ENCODE measurements at regions not wholly inside any gene's neighbourhood (a gene's known extent, or its start where the extent isn't known, plus 50 kb on each side); places are given as distances from the start of the nearest gene placed in this dataset.

- H2AFZ ChIP-seq (ENCODE audit: low read depth, low read length) = no peak overlapping the region
- H4K20me1 ChIP-seq (ENCODE audit: insufficient read depth, low read length) = no peaks in the 10 kb centered on the region
- H3K27ac ChIP-seq (ENCODE audit: low read length) = no peak overlapping the region
These were observed 377.2 kb downstream of the GABRB3 start for GRCh38 chr15:26395624-26396023.

GRCh38 chr15:26394801-26395200, 378.1 kb downstream of the GABRB3 start:
- Histone ChIP-seq H3K9me3 (ENCODE audit: insufficient read depth, low read length) (no peaks in the 10 kb centered on the region), H3K4me1 (ENCODE audit: low read length) (no peaks in the 10 kb centered on the region), H3K27me3 (ENCODE audit: low read depth, low read length) (no peaks in the 10 kb centered on the region), H4K20me1 (ENCODE audit: insufficient read depth, low read length) (no peaks in the 10 kb centered on the region), H3K36me3 (replicated peaks; ENCODE audit: low read depth, low read length) (no peaks in the 10 kb centered on the region), H3K4me2 (ENCODE audit: low read length) (no peak overlapping the region), H3K4me3 (ENCODE audit: low read length) (no peak overlapping the region), H3K9ac (ENCODE audit: low read length) (no peak overlapping the region), H3K79me2 (ENCODE audit: low read length) (no peaks in the 10 kb centered on the region), H2AFZ (ENCODE audit: low read depth, low read length) (no peak overlapping the region), H3K27ac (ENCODE audit: low read length) (no peak overlapping the region)
- no peak for TF ChIP-seq CTCF (IDR thresholded peaks at IDR 0.05; ENCODE audit: low read depth, low read length)
- TF ChIP-seq EZH2phosphoT487 (IDR thresholded peaks at IDR 0.05; ENCODE audit: low read depth) = no peak

More at GRCh38 chr15:26395624-26396023, 377.2 kb downstream of the GABRB3 start:
- Histone ChIP-seq H3K9ac (ENCODE audit: low read length) (no peak overlapping the region), H3K36me3 (replicated peaks; ENCODE audit: low read depth, low read length) (no peaks in the 10 kb centered on the region), H3K79me2 (ENCODE audit: low read length) (no peaks in the 10 kb centered on the region), H3K9me3 (ENCODE audit: insufficient read depth, low read length) (no peaks in the 10 kb centered on the region), H3K4me1 (ENCODE audit: low read length) (no peaks in the 10 kb centered on the region), H3K4me3 (ENCODE audit: low read length) (no peak overlapping the region), H3K27me3 (ENCODE audit: low read depth, low read length) (no peaks in the 10 kb centered on the region), H3K4me2 (ENCODE audit: low read length) (no peak overlapping the region)
- TF ChIP-seq EZH2phosphoT487 (IDR thresholded peaks at IDR 0.05; ENCODE audit: low read depth) = no peak
- no peak for TF ChIP-seq CTCF (IDR thresholded peaks at IDR 0.05; ENCODE audit: low read depth, low read length)

- Histone ChIP-seq H3K79me2 (ENCODE audit: low read length) (no peaks in the 10 kb centered on the region), H4K20me1 (ENCODE audit: insufficient read depth, low read length) (no peaks in the 10 kb centered on the region), H3K4me3 (ENCODE audit: low read length) (no peak overlapping the region), H2AFZ (ENCODE audit: low read depth, low read length) (no peak overlapping the region), H3K27ac (ENCODE audit: low read length) (no peak overlapping the region), H3K4me1 (ENCODE audit: low read length) (no peaks in the 10 kb centered on the region), H3K27me3 (ENCODE audit: low read depth, low read length) (no peaks in the 10 kb centered on the region), H3K36me3 (replicated peaks; ENCODE audit: low read depth, low read length) (no peaks in the 10 kb centered on the region), H3K9ac (ENCODE audit: low read length) (no peak overlapping the region), H3K9me3 (ENCODE audit: insufficient read depth, low read length) (no peaks in the 10 kb centered on the region), H3K4me2 (ENCODE audit: low read length) (no peak overlapping the region)
- TF ChIP-seq EZH2phosphoT487 (IDR thresholded peaks at IDR 0.05; ENCODE audit: low read depth) = no peak
- no peak for TF ChIP-seq CTCF (IDR thresholded peaks at IDR 0.05; ENCODE audit: low read depth, low read length)
These were observed 379.9 kb downstream of the GABRB3 start for GRCh38 chr15:26392956-26393355.

GRCh38 chr15:26391567-26392194, 381.2 kb downstream of the GABRB3 start:
- Histone ChIP-seq H3K4me3 (ENCODE audit: low read length) (no peak overlapping the region), H3K9ac (ENCODE audit: low read length) (no peak overlapping the region), H3K36me3 (replicated peaks; ENCODE audit: low read depth, low read length) (no peaks in the 10 kb centered on the region), H3K27ac (ENCODE audit: low read length) (no peak overlapping the region), H3K4me1 (ENCODE audit: low read length) (no peaks in the 10 kb centered on the region), H3K79me2 (ENCODE audit: low read length) (no peaks in the 10 kb centered on the region), H2AFZ (ENCODE audit: low read depth, low read length) (no peak overlapping the region), H3K27me3 (ENCODE audit: low read depth, low read length) (no peaks in the 10 kb centered on the region), H3K4me2 (ENCODE audit: low read length) (no peak overlapping the region), H4K20me1 (ENCODE audit: insufficient read depth, low read length) (no peaks in the 10 kb centered on the region), H3K9me3 (ENCODE audit: insufficient read depth, low read length) (no peaks in the 10 kb centered on the region)
- no peak for TF ChIP-seq CTCF (IDR thresholded peaks at IDR 0.05; ENCODE audit: low read depth, low read length)
- no peak for TF ChIP-seq EZH2phosphoT487 (IDR thresholded peaks at IDR 0.05; ENCODE audit: low read depth)

Data from OCI-LY3 (cell line).